ENCODE measurements at regions not wholly inside any gene's neighbourhood (a gene's known extent, or its start where the extent isn't known, plus 50 kb on each side); places are given as distances from the start of the nearest gene placed in this dataset.

- TF ChIP-seq CTCF (IDR thresholded peaks at IDR 0.05) (no peak), POLR2A (IDR thresholded peaks at IDR 0.05) (no peak), POLR2AphosphoS5 (IDR thresholded peaks at IDR 0.05) (no peak), EP300 (IDR thresholded peaks at IDR 0.05) (no peak)
Observed at GRCh38 chrX:42415636-42416035, 362.3 kb downstream of the PPP1R2C start.

Measured in sigmoid colon (tissue), 4 donors.